ENCODE measurements at regions not wholly inside any gene's neighbourhood (a gene's known extent, or its start where the extent isn't known, plus 50 kb on each side); places are given as distances from the start of the nearest gene placed in this dataset.

- no peak for ATAC-seq (ENCODE audit: low FRiP score)
- DNase-seq (ENCODE audit: low spot score) = no peak
- no peak for TF ChIP-seq CTCF (IDR thresholded peaks at IDR 0.05)
Observed at GRCh38 chr5:115430374-115430773, 114.2 kb downstream of the FEM1C start.

- TF ChIP-seq CTCF (IDR thresholded peaks at IDR 0.05) = no peak
- no peak for ATAC-seq (ENCODE audit: low FRiP score)
- no peak for DNase-seq (ENCODE audit: low spot score)
Observed at GRCh38 chr5:115429345-115429940, 115.1 kb downstream of the FEM1C start.

- no peak for TF ChIP-seq CTCF (IDR thresholded peaks at IDR 0.05)
- DNase-seq (ENCODE audit: low spot score) = no peak
- no peak for ATAC-seq (ENCODE audit: low FRiP score)
Observed at GRCh38 chr5:115428676-115429075, 115.9 kb downstream of the FEM1C start.

GRCh38 chr5:115428248-115428647 is 116.3 kb downstream of the FEM1C start:
- TF ChIP-seq CTCF (IDR thresholded peaks at IDR 0.05) = no peak
- DNase-seq (ENCODE audit: low spot score) (no peak), ATAC-seq (ENCODE audit: low FRiP score) (no peak)

GRCh38 chr5:115424446-115424845 is 120.1 kb downstream of the FEM1C start:
- DNase-seq (ENCODE audit: low spot score) (no peak), ATAC-seq (ENCODE audit: low FRiP score) (no peak)
- no peak for TF ChIP-seq CTCF (IDR thresholded peaks at IDR 0.05)

GRCh38 chr5:115424030-115424429 is 120.5 kb downstream of the FEM1C start:
- no peak for DNase-seq (ENCODE audit: low spot score)
- no peak for ATAC-seq (ENCODE audit: low FRiP score)
- no peak for TF ChIP-seq CTCF (IDR thresholded peaks at IDR 0.05)

- no peak for TF ChIP-seq CTCF (IDR thresholded peaks at IDR 0.05)
- DNase-seq (ENCODE audit: low spot score) (no peak), ATAC-seq (ENCODE audit: low FRiP score) (peak; percentile 17)
Observed at GRCh38 chr5:115423541-115423940, 121.0 kb downstream of the FEM1C start.

Measured in omental fat pad (tissue), 3 donors.